HK-2 (cell line): ENCODE measurements at regions not wholly inside any gene's neighbourhood (a gene's known extent, or its start where the extent isn't known, plus 50 kb on each side); places are given as distances from the start of the nearest gene placed in this dataset.

Experiments used
- DNase-seq: peaks from one replicate; pipeline ENCODE4 v3.0.0-alpha.2; 2018; ENCODE audit not compliant: unreplicated experiment

DNA sequence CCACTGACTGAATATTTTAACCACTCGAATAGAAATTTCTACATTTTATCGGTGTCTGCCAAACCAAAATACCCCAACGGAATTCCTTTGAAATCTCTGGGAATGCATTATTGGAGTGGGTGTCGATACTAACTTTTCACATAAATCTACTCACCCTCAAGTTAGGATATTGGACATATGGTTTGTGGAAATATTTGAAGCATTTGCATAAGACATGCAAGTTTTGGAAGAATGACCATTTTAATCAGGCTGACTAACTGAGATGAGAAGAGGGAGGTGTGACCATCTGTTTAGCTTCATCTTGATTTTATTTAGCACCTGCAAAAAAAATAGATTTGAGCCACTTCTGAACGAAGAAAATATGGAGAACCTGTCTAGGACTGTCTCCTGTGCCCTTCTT, 61.2 kb downstream of the KLF6 start:
- DNase-seq: no peak

DNA sequence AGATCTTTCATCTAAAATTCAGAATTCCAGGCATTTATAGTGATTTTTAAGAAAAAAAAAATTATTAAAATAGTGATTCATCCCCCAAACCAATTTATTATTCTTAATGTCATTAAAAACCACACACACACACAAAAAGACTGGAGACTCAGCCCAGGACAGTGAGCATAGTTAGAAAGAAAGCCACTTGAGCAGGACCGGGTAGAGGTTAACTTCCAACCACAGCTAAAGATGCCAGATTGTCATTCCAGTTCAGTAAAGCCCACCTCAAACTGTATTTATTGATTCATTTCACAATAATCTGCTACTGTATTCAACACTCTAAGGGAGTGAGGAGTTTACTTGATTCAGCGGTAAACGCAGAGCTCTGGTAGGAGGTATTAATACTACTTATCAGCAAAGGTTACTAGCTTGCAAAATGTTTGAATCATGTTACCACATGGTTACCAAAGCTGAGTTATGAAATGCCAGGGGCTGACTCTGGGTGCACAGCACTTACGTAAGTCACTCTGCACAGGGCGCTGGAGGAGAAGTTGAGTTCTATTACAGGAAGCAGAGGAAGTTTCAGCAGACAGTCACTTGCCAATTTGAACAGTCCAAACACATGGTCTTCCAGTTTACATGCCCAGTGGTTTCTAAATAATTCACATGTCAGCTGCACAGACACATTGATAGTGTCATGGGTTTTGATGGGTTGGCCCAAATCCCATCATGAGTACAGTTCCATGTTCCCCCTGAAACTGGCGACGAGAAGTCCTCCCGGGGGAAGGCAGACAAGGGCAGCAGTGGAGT, 64.6 kb downstream of the KLF6 start:
- no peak for DNase-seq

DNA sequence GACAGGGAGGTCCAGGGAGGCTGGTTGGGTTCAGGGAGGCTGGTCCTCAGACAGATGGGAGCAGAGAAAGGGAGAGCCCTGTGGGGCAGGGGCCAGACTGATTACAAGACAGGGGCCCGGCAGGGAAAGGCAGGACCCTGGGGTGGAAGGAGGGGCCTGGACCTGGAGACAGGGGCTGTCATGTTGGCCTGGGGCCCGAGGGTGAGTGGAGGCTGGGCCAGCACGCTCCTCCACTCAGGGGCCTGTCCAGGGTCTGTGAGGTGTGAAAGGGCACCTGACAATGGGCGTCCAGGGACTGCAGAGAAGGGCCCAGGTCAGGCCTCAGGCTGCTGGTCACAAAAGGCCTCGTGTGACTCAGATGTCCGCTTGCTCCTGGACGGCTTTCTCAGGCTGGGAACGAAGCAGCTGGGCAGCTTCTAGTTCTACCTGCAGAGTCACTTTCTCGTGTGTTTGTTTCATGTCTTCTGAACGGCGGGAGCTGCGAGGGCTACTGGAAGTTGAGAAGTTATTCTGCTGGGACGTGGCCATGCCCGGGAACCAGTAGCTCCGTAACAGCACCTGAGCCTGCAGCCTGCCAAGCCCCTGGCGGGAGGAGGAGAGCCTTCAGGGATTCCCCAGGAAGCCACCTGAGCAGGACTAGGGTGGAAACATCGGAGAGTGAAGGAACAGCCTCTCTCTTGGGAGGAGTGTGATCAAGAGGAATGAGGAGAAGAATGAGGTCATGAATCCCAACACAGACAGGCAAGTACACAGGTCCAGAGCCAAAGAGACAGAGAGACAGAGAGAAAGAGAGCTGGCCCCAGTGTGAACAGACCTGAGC, 65.8 kb downstream of the KLF6 start:
- DNase-seq: no peak

DNA sequence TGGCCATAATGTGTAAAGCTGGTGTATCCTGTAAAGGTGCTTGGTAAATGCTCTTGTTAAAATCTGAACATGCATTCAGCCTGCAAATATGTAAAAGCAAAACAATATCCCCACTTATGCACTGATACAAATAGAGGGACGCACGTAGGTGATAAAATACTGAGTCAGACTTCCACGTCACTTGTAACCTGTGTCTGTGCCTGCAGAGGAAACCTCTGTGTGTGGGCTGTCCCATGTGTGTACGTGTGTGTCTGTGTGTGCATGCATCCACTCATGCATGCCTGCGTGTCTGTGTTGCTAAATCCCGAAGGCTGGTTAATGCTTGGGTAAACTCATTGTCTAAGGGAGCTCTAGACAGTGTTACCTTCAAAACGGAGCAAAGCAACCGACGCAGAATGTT, 68.9 kb downstream of the KLF6 start:
- DNase-seq: no peak

DNA sequence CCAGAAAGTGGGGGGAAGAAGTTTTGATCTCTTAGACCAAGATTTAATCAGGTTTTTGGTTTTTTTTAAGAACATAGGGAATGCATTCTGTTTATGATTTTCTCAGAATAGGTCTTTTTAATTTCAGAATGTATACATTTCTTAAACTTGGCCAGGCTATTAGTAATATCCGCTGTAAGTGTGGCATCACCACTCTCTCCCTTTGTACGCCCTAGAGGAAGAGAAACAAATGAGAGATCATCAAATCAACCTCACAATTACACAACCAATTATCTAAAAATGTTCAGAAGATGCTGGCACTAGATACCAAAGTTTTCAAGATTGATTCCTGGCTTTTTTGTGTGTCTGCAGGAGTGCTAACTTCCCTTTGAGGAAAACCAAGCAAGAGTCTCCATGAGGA, 70.0 kb downstream of the KLF6 start:
- DNase-seq: no peak

DNA sequence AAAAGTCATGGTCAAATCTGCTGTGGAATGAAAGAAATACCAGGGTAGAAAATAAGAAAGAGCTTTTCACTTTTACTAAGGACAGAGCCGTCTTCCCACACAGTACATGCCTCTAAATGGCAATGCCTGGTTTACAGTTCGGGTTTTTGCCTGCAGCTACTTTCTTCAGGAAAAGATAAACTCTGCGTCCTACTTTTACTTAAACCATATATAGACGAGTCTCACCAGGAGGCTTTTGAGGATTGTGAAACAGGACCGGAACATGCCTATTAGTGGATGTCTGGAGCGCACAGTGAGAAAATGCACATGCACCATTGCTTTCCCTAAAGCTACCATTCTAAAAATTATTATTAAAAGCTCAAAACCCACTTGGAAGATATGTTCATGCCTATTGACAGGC, 70.5 kb downstream of the KLF6 start:
- no peak for DNase-seq

DNA sequence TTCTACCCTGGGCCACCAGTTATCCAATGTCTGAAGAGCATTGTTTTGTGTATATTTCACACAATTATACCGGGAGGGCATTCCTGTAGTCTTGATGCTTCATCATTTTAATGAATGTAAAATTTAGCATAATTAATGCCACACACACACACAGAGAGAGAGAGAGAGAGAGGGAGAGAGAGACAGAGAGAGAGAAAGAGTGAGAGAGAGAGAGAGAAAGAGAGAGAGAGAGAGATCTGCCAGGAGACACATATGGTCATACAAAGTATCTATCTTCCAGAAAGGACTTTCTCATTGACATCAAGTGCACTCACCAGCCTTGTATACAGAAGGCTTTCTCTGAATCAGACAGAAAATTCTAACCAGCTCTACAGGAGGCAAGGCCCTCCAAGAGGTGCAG, 72.3 kb downstream of the KLF6 start:
- DNase-seq: no peak

DNA sequence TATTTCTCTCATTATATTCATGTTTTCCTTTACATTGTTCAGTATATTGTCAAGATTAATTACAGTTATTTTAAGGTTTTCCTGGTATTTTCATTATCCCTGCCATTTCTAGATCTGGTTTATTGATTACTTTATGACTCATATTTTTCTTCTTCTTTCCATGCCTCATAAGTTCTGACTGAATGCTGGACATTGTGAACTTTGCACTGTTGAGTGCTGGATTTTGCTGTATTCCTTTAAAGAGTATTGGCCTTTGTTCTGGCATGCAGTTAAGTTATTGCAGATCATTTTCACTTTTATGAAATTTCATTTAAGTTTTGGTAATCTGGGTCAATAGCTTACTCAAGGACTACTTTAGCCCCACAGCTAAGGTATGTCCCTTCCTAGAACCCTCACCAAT, 73.1 kb downstream of the KLF6 start:
- no peak for DNase-seq

DNA sequence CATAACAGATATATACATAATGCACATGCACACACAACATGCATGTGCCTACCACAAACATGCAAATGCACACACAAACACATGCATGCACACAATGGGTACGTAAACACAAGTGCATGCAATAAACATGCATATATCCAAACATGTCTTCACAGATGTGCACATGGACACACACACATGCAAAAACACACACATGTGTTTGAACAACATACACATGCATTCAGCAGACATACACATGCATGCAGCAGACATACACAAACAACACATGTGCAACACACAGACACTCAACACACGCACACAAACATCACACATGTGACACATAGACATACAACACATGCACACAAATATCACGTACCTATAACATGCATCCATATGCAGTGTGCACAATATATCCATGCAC, 74.2 kb downstream of the KLF6 start:
- DNase-seq: no peak

DNA sequence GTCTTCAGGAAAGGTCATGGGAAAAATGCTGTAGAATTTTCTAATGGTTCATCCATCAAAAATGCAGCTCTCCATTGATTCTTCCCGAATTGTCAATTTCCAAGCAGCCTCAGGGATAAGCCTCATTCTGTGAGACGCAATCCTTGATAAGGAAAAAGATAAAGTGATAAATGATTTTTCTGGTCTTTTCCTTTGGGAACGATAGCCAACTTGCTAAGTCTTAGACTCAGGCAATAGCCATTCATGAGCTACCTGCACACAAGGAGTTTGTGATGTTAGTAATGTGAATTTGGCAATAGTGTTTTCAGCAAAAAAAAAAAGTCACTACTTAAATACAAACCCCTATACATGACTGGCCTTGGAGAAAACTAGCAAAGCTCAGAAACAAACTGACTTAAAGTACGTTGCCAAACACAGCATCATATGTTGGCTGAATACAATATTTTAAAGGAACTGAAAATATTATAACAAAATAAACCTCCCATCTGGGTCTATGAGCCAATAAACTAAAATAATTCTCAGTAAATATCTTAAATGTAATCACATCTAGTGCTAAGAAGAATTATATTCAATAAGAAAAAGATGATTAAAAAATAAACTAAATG, 75.5 kb downstream of the KLF6 start:
- no peak for DNase-seq

DNA sequence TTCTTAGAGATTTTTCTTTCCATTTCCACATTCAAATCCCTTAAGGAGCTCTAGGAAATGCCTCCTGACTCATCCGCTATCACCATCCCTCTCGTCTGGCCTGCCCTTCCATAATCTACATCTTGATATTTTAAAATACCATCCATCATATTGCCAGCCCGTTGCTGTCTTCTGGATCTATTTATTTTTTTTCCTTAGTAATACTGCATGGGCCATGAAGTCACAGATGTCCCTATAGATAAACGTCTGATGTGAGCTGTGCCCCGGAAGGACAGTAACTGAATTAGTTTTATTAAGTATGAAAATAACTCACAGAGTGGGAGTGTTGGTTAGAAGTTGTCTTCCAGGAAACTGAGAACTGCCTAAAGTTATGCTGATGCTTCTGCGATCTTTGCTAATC, 76.2 kb downstream of the KLF6 start:
- DNase-seq: no peak

DNA sequence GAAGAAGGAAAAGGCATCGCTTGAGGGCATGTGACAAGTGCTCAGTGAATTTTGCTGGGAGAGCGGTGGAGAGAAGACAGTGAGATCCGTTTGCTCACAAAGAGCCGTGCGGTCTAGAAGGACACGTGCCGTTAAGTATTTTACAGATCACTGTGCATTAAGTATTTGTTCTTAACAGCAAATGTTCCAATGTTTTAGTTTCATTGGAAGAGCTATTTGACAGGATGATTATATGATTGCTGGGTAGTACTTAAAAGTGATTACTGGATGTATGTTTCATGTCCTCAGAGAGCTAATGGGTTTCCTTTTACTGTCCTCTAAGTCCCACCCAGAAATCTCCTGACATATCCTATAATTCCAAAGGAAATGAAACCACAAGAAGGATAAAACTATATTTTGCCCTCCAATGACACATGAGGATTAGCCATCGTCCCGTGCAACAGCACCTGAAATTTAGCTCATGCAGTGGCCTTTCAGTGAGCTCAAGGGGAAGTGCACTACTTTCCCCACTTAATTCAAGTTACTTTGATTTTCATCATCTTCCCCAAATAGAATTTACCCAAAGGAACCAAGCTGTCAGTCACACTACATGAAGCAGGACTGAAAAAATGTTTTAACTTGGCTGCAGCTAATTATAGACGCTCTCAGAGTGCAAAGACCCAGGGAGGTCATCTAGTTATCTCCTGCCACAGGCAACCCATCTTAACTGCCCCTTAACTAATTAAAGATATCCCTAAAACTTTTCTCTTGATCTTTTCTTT, 80.3 kb downstream of the KLF6 start:
- DNase-seq: no peak

DNA sequence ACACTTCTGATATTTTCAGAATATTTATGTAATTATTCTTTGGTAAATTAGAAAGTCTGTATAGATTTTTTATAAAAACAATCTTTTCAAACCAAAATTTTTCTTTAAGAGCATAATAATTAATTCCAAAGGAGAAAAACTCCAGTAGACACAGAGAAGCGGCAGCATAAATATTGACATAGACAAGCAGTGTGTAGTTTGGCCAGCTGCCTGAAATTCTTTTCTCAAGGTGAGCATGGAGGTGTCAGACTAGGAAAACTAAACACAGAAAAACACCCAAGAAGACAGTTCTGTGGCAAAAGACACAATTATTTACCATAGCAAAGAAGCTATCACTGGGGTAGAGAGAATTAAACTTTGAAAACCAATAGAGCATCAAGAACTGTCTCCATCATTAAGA, 82.4 kb downstream of the KLF6 start:
- no peak for DNase-seq

DNA sequence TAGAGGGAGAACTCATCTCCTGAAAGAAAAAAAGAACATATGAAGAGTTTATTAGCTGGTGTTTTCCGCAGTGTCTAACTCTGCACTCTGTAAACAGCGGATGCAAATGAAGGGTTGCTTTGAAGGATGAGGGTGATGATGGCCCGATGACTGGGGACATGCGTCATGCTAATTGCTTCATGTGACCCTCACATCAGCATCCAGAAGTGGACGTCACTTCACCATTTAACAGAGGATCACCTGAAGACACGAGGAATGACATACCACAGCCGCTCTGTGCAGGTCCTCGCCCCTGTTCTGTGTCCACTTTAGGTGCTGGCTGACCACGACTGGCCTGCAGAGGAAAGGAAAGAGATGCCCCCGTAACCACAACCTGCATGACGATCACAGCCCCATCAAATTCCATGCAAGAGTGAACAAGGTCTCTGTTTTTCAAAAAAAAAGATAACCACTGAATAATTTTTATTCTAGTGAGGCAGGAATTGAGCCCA, 82.9 kb downstream of the KLF6 start:
- DNase-seq: no peak

DNA sequence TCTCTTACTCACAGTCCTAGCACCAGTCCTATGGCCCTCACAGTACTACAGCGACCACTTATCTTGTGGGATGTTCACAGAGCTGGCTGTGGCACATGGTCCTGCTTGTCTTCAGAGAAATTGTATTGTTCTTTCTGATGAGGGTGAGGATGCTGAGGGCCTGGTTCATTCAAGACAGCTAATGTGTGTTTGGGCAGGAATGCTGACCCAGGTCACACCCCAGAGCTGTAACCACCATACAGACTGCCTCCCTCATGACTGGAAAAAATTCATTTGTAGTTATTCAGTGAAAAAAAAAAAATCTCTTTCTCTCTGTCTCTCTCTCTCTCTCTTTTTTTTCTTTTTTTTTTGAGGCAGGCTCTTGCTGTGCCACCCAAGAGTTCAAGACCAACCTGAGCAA, 83.5 kb downstream of the KLF6 start:
- DNase-seq: no peak

DNA sequence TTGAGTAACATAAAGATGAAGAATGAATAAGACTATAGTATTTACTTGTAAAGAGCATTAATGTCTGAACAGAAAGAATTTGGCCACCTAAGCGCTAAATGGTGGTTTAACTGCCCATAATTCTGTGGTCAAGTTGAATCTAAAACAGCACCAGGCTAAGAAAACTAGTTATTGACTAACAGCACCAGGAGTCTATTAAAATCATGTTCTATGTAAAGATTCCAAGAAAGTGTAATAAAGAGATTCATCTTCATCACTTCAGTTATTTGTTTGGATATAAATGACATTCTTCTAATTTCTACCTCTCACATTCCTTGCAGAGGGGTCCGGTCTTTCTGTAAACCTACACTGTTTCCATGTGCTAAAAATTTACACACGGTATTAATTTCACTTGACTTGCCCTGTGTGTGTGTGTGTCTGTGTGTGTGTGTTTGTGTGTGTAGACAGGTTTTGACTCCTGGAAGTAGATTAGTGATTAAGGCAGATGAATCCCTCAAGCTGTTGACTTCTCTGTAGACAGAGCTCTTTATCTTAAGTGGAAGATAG, 84.4 kb downstream of the KLF6 start:
- no peak for DNase-seq

DNA sequence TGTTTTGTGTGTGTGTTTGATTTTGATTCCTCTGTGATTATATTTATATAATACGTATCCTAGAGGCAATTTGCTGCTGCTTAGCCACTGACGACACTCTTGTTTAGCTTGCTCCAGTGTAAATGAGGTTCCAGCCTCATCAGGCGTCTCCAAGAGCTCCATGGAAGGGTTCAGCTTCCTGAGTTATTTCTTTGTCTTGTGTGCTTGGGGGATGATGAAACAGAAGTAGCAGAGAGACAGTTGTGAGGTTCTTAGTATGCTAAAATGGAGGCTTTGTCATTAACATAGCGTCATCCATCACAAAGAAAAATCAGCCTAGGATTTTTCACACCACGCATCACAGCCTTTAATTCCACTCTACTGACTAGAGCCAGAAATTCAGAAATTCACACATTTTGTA, 85.1 kb downstream of the KLF6 start:
- DNase-seq: no peak

DNA sequence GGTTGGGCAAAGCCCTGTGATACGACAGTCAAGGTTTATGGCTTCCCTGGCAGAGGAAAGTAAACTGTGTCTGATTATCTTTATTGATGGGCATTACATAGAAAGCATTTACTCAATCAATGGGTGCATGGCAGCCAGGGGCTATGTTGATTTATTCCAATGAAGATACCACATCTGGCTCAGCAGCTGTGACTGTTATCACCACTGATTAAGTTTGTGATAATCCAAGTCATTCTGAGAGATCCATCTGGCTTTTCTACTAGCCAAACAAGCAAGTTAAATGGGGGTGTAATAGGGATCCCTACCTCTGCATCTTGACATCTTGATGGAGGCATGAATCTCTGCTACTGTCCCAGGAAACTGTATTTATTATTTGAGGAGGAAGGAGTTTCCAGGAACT, 86.7 kb downstream of the KLF6 start:
- no peak for DNase-seq

DNA sequence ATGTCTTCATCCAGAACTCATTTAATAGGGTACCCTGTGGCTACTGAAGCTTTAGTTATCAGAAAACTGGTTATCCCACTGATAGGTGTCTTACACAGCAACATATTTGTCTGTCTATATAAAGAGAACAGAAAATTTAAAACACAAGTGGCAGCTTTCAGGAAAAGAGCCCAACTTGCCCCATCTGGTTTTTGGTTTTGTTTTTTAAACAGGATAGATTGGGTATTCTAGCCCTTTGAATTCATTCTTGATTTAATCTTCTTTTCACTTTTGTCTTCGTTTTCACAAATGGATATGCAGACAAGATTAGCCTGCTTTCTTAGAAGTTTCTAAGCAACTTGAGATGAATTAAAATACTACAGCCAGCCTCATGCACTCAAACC, 91.3 kb downstream of the KLF6 start:
- no peak for DNase-seq

DNA sequence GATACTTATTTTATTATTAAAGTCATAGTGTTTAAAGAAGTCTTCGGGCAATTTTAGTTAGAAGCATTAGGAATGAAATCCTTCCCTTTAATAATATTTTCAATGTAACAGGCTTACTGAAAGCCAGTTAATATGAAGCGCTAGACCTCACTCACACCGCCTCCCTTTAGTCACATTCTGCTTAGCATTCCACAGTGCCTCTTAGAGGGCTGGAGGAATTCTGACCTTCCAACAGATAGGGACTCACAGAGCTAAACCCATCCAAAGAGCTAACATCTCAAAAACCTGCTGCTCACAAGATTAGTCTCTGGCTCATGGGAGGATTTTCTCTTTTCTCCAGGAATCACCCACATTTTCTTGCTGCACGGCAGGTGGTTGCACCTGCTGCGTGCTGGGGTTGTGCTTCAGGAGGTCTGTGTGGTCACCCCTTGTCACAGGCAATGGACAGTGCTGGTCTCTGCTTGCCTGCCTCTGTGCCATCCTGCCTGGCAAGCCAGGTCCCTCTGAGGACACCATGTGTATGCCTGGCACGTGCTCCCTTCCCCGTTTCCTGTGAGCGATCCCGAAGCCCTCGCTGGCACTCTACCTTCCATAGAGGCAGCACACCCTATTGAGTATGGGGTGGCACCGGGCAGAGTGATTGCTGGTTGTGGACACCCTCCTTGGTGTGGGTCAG, 91.8 kb downstream of the KLF6 start:
- no peak for DNase-seq

DNA sequence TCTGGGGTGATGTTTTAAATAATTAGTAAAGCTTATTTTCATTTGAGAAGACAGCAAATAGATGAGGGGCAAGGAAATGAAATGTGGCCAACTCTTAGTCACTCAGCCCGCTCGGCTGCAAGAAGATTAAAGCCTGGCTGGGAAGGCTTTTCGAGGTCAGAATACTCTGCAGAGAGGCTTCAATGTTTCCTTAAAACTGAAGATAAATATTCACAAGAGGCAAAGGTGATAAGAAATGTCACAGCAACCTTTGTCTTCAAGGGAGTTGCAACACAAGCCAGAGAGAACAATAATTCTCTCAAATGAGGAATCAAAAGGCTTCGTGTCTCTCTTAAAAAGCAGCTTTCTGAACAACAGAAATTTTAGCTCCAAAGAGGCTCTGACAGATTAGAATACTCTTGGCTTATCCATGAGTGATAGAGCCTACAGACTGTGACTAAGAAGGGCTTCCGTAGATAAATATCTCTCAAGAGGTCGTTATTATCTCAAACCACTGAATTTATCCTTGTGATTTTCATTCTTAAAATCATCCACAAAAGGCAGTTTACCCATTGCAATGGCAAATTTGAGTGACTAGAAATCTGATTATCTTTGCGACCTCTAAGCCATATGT, 92.5 kb downstream of the KLF6 start:
- DNase-seq: no peak
